Rectal smooth muscle tissue (tissue), 1 donor: ENCODE measurements at regions not wholly inside any gene's neighbourhood (a gene's known extent, or its start where the extent isn't known, plus 50 kb on each side); places are given as distances from the start of the nearest gene placed in this dataset.

Experiments
- H3K27ac ChIP-seq: one replicate; pipeline ENCODE4 v1.7.0; 2013; ENCODE audit warnings: low read depth, low read length, inconsistent platforms
- H3K27me3 ChIP-seq: one replicate; pipeline ENCODE4 v1.7.0; 2013; ENCODE audit warnings: low read length; ENCODE audit not compliant: control insufficient read depth, insufficient read depth
- H3K36me3 ChIP-seq: one replicate; pipeline ENCODE4 v1.7.0; 2013; ENCODE audit warnings: low read length; ENCODE audit not compliant: control insufficient read depth, insufficient read depth
- H3K4me1 ChIP-seq: one replicate; pipeline ENCODE4 v1.7.0; 2013; ENCODE audit warnings: low read length; ENCODE audit not compliant: control insufficient read depth, insufficient read depth
- H3K4me3 ChIP-seq: one replicate; pipeline ENCODE4 v1.7.0; 2013; ENCODE audit warnings: low read length
- H3K9ac ChIP-seq: one replicate; pipeline ENCODE4 v1.7.0; 2013; ENCODE audit warnings: low read length

DNA sequence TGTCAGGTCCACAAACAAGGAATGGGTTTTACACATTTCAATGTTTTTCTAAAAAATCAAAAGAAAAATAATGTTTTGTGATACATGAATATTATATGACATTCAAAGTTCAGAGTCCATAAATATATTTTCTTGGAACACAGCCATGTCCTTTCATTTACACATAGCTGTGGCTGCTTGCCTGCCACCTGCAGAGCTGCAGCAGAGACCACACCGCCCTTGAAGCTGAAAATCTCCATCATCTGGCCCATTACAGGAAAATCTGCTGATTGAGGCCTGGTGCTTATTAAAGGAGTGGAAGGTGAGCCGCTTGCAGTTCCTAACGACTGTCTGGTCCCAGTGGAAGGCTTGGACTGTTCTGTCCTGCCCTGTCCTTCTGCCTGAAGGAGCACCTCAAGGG is 232.6 kb upstream of the ADAMTS16 start:
- Histone ChIP-seq H3K9ac (no peak overlapping the region), H3K27ac (no peak overlapping the region), H3K27me3 (no peaks in the 10 kb centered on the region), H3K4me3 (no peak overlapping the region), H3K4me1 (peaks cover 5% of the 10 kb centered on the region), H3K36me3 (no peaks in the 10 kb centered on the region)

DNA sequence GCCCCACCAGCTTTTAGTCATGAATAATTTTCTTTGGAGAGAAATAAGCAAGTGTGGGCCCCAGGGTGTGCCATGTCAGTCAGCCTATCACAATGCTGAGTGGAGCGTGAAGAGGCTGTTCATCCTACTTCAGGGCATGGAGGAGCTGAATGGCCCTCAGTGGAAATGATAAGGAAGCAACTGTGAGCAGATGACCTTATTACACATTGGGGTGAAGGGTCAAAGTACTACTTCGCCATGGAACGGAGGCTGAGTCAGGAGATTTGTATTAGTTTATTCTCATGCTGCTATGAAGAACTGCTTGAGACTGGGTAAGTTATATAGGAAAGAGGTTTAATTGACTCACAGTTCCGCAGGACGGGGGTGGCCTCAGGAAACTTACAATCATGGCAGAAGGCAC is 231.0 kb upstream of the ADAMTS16 start:
- Histone ChIP-seq H3K4me3 (no peak overlapping the region), H3K27ac (no peak overlapping the region), H3K27me3 (no peaks in the 10 kb centered on the region), H3K9ac (no peak overlapping the region), H3K4me1 (peaks cover 5% of the 10 kb centered on the region), H3K36me3 (no peaks in the 10 kb centered on the region)

DNA sequence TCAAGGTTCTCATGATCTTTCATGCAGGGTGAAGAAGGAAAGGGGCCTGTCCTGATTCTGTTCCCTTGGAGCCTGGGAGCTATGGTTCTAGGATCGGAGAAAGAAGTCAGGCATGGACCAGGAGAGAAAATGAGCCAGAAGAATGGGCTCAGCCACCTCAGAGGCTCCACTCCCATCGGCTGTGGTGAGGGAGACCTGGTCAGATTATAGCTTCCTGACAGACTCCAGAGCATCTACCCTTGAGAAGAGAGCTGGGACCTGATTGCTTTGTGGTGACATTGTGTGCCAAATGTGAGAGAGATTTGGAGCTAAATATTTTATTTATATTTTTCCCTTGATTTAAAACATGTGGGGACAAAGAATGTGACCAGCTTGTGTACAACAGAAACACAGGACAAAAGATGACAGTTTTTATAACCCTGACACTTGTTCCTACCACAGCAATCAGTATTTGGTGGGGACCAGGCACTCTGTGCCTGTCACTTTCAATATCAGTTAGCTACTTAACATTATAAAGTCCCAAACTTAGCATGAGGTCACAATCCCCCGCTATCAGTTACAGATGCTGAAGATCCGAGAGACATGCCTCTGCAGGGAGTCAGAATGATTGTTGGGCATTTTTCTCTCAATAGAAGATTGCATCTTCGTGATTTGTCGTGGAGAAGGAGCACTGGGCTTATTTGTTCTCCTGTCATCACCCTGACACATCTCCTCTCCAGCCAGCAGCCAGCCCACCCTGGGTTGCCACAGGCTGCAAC is 228.3 kb upstream of the ADAMTS16 start:
- H3K9ac ChIP-seq, result no peak overlapping the region
- H3K27ac ChIP-seq, result no peak overlapping the region
- peaks cover 5% of the 10 kb centered on the region for H3K4me1 ChIP-seq
- no peaks in the 10 kb centered on the region for H3K27me3 ChIP-seq
- no peak overlapping the region for H3K4me3 ChIP-seq
- H3K36me3 ChIP-seq, result no peaks in the 10 kb centered on the region

DNA sequence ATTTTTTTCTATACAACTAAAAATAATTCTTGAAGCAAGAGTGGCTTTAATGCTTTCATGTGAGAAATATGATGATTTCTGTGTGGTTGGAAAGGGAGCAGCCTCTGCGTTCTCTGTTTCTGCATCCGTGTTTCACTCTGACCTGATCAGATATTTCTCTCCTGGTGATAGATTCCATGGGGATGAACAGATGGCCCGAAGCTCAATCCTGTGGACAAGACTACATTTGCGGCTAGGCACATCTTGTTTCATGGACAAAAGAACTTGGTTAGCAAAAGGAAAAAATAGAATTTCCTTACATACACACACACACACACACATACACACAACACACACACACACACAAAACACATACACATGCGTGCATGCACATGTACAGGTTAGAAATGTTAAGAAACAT is 218.2 kb upstream of the ADAMTS16 start:
- no peak overlapping the region for H3K4me3 ChIP-seq
- no peak overlapping the region for H3K27ac ChIP-seq
- no peaks in the 10 kb centered on the region for H3K36me3 ChIP-seq
- H3K9ac ChIP-seq, result no peak overlapping the region
- no peaks in the 10 kb centered on the region for H3K27me3 ChIP-seq
- no peaks in the 10 kb centered on the region for H3K4me1 ChIP-seq

DNA sequence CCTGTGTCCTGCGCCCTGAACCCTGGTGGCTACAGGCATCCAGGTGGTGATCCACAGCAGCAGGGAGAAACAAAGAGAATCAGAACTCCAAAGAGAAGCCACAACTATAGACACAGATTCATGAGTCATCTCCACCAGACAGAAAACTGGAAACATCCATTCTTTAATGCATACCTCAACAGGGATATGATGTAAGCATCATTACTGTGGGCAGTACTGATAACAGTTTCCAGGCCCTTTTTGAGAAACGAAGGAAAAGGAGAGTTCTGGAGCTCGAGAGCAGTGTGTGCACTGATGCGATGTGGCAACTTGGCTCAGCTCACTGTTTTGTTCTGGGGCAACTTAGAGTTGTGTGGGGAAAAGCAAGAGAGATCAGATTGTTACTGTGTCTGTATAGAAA is 215.6 kb upstream of the ADAMTS16 start:
- Histone ChIP-seq H3K4me1 (peaks cover 9% of the 10 kb centered on the region), H3K27ac (no peak overlapping the region), H3K27me3 (no peaks in the 10 kb centered on the region), H3K36me3 (no peaks in the 10 kb centered on the region), H3K4me3 (no peak overlapping the region), H3K9ac (no peak overlapping the region)

DNA sequence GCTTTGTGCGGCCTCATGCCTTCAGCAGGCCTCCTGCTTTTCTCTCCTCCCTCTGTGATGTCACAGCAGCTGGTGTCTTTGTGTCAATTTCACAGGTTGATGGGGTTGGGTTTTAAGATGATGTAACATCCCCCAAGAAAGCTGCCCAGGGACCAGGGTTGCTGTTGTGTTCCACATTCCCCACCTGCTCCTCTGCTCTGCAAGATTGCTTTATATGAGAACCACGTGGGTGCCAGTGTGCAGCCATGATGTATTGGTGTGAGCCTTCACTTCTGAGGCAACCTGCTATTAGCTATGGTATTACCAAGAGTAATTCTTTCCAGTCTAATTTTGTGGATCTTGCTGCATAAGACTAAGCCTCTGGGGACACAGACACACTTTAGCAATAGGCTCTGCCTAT is 213.0 kb upstream of the ADAMTS16 start:
- no peaks in the 10 kb centered on the region for H3K36me3 ChIP-seq

GRCh38 chr5:4928409-4928808 is 211.7 kb upstream of the ADAMTS16 start:
- H3K9ac ChIP-seq, result no peak overlapping the region
- peaks cover 9% of the 10 kb centered on the region for H3K4me1 ChIP-seq
- no peaks in the 10 kb centered on the region for H3K36me3 ChIP-seq
- H3K4me3 ChIP-seq, result no peak overlapping the region
- H3K27me3 ChIP-seq, result no peaks in the 10 kb centered on the region
- H3K27ac ChIP-seq, result peak overlapping the region; percentile 65

More for the DNA sequence above, 213.0 kb upstream of the ADAMTS16 start:
- H3K9ac ChIP-seq, result no peak overlapping the region
- peaks cover 9% of the 10 kb centered on the region for H3K4me1 ChIP-seq
- no peak overlapping the region for H3K4me3 ChIP-seq
- no peak overlapping the region for H3K27ac ChIP-seq
- H3K27me3 ChIP-seq, result no peaks in the 10 kb centered on the region

- Histone ChIP-seq H3K36me3 (no peaks in the 10 kb centered on the region), H3K27ac (peak overlapping the region; percentile 65), H3K4me1 (peaks cover 9% of the 10 kb centered on the region), H3K4me3 (no peak overlapping the region), H3K27me3 (no peaks in the 10 kb centered on the region), H3K9ac (no peak overlapping the region)
Observed at GRCh38 chr5:4929092-4929655, 211.0 kb upstream of the ADAMTS16 start.

DNA sequence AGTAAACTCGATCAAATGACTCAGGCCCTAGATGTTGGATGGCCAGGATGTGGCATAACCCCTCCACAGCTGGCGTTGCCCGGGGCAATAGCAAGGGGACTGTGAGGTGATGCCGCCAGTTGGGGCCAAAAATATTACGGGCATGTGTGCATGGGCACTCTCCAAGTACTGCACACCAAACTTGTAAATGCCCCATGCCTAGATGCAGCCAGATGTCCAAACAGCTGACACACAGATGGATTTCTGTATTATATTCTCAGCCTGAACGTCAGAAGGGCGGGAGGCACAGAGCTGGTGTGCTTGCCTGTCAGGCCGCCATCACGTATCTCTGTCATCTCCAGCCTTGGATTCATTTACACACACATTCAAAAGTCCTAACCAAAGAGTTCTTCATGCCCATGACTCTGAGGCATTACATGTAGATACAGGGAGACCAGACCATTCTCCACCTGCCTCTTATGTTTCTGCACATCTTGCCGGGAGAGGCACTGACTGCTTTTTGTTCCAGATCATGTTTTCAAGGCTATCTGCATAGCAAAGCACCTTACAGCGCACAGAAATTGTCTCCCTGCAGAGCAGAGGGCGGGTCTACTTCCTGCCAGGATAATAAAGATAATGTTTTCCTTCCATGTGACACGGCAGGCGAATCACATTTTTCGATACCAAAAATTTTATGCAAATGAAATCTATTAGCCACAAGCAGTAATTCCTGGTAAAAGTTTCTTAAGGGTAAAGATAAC is 200.9 kb upstream of the ADAMTS16 start:
- Histone ChIP-seq H3K27ac (no peak overlapping the region), H3K9ac (no peak overlapping the region), H3K36me3 (no peaks in the 10 kb centered on the region)

GRCh38 chr5:4941161-4941560 is 199.0 kb upstream of the ADAMTS16 start:
- Histone ChIP-seq H3K27me3 (no peaks in the 10 kb centered on the region), H3K36me3 (no peaks in the 10 kb centered on the region), H3K27ac (no peak overlapping the region), H3K4me1 (no peaks in the 10 kb centered on the region), H3K9ac (no peak overlapping the region), H3K4me3 (no peak overlapping the region)

More for the DNA sequence above, 200.9 kb upstream of the ADAMTS16 start:
- Histone ChIP-seq H3K27me3 (no peaks in the 10 kb centered on the region), H3K4me1 (no peaks in the 10 kb centered on the region), H3K4me3 (no peak overlapping the region)

DNA sequence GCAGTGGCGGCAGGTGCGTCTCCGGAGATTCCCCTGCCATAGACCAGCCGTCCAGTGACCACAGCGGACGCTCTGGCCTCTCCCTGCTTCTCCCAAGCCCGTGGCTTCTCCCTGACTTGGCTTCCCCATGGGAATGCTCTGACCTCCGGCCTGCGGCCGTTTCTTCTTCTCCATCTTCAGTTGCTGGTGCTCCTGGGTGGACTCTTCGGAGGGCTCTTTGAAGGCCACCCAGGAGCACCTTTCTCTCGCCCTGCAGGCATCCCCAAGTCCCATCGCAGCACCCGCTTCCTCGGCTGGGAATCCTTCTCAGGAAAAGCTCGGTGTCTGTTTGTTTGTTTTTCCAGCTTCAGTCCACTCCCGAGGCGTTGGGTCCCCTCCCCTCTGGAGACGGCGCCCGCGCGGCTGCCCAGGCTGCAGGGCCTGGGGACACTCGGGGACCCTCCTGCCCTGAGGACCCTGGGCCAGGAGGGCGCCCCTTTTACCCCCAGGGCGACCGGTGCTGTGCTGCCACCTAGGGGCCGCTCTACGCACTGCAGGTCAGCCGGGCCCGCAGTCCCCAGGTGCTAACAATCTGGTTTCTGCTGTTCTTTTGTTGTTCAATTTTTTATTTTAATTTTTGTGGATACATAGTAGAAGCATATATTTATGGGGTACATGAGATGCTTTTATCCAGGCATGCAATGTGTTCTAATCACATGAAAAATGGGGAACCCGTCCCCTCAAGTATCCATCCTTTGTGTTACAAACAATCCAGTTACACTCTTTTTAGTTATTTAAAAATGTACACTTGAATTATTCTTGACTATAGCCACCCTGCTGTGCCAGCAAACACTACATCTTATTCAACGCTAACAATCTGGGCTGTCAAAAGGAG is 197.9 kb upstream of the ADAMTS16 start:
- no peaks in the 10 kb centered on the region for H3K36me3 ChIP-seq
- H3K4me3 ChIP-seq, result no peak overlapping the region
- no peaks in the 10 kb centered on the region for H3K4me1 ChIP-seq
- H3K27me3 ChIP-seq, result no peaks in the 10 kb centered on the region
- H3K27ac ChIP-seq, result no peak overlapping the region
- no peak overlapping the region for H3K9ac ChIP-seq

- Histone ChIP-seq H3K9ac (no peak overlapping the region), H3K27ac (no peak overlapping the region), H3K4me3 (no peak overlapping the region), H3K4me1 (no peaks in the 10 kb centered on the region), H3K36me3 (no peaks in the 10 kb centered on the region), H3K27me3 (no peaks in the 10 kb centered on the region)
Observed at GRCh38 chr5:4942831-4943178, 197.3 kb upstream of the ADAMTS16 start.
